Esophagus squamous epithelium (tissue), 5 donors: ENCODE measurements at regions not wholly inside any gene's neighbourhood (a gene's known extent, or its start where the extent isn't known, plus 50 kb on each side); places are given as distances from the start of the nearest gene placed in this dataset.
A peak's percentile ranks its signal among the peaks of the same experiment; 100 is the strongest.

Experiments used
- DNase-seq: peaks from one replicate; lab custom pipeline; 2025; lab: John Stamatoyannopoulos, UW
- H3K27ac ChIP-seq, 4 donors: fragments of 200-600 bp; sonication (generic); one replicate each; pipeline ENCODE4 v1.5.1; 2016 to 2019; ENCODE audit warnings: mild to moderate bottlenecking in 1 of 4
- H3K27me3 ChIP-seq, 4 donors: fragments of 200-600 bp; sonication (generic); 1 replicate in 3 of 4; 2 replicates in 1 of 4; pipeline versions ENCODE4 v1.5.1 to v1.6.0; 2017 to 2021; ENCODE audit warnings: antibody characterized with exemption in 1 of 4
- H3K36me3 ChIP-seq, 3 donors: fragments of 200-600 bp; sonication (generic); one replicate each; pipeline ENCODE4 v1.5.1; 2016 to 2019
- H3K4me1 ChIP-seq, 3 donors: fragments of 200-600 bp; sonication (generic); one replicate each; pipeline ENCODE4 v1.5.1; 2017 to 2019
- H3K4me3 ChIP-seq, 4 donors: fragments of 200-600 bp; sonication (generic); 1 replicate in 3 of 4; 2 replicates in 1 of 4; pipeline ENCODE4 v1.5.1; 2016 to 2019; ENCODE audit warnings: mild to moderate bottlenecking in 2 of 4, moderate library complexity in 1 of 4
- H3K9me3 ChIP-seq, 3 donors: fragments of 200-600 bp; sonication (generic); one replicate each; pipeline ENCODE4 v1.5.1; 2016 to 2019
- CTCF ChIP-seq, 6 experiments: fragments of 450-650 bp in 4 of 6; fragments of 200-600 bp in 2 of 6; sonication (generic) in 2 of 6; IDR thresholded peaks; one replicate each; pipeline ENCODE4 v1.5.1; 2016 to 2019; ENCODE audit warnings: antibody characterized with exemption in 6 of 6, mild to moderate bottlenecking in 4 of 6, moderate library complexity in 4 of 6
- POLR2A ChIP-seq, 4 donors: fragments of 450-650 bp; IDR thresholded peaks; one replicate each; pipeline ENCODE4 v1.6.1; 2017; ENCODE audit warnings: antibody characterized with exemption in 4 of 4, mild to moderate bottlenecking in 4 of 4, moderate library complexity in 3 of 4
- WGBS, 2 donors: methylation state at CpG; one replicate each; pipeline ENCODE4 v1.1.5; 2018; 5-methylcytosine and 5-hydroxymethylcytosine counted together
- intact Hi-C: fragments of 100-400 bp; cut with DNase I; formaldehyde crosslinking; loops from one replicate; pipeline ENCODE4 v1.15.0; 2022
- donor health status: DM: yes; HTN: yes; CAD: no.

DNA sequence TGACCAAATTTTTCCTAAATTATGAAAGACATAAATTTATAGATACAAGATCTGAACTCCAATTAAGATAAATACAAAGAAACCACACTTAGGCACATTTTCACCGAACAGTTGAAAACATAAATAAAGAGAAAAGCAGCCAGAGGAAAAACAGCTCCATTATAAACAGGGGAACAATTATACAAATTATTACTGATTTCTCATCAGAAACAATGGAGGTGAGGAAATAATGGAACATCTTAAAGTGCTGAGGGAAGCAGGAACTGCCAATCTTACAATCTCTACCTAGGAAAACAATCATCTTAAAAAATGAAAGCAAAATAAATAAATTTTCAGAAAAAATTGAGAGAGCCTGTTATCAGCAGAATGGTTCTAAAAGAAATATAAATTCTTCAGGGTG is 234.4 kb upstream of the PMFBP1 start:
- DNase-seq: no peak
- H3K4me3 ChIP-seq: no peak overlapping the region
- H3K36me3 ChIP-seq: no peaks in the 10 kb centered on the region
- TF ChIP-seq CTCF (IDR thresholded peaks at IDR 0.05): no peak
- no peak for TF ChIP-seq POLR2A (IDR thresholded peaks at IDR 0.05)
- 90 to 95% methylated on average over 1 of the region's 1 CpG for WGBS, 2 donors
- H3K27me3 ChIP-seq: no peaks in the 10 kb centered on the region
- H3K4me1 ChIP-seq: no peaks in the 10 kb centered on the region
- H3K27ac ChIP-seq: no peak overlapping the region
- no peaks in the 10 kb centered on the region for H3K9me3 ChIP-seq
- intact Hi-C loops: no loop called here

DNA sequence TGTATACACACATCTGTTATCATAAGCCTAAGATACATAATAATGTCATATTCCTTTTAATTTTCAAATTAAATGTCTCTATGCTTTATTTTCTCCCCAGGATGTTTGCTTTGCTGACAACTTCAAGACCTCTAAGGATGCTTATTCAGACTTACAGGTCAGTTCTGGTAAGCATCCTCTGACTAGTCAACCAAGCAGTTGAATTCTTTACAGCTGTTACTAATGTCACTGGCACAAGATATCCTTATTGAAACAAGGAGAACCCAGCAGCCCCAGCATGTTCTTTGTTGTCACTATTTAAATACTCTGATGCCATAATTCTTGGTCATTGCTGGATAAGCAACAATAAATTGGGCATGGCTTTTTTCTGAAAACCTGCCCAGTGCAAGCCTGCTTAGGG is 232.3 kb upstream of the PMFBP1 start:
- H3K9me3 ChIP-seq: no peaks in the 10 kb centered on the region
- DNase-seq: no peak
- TF ChIP-seq CTCF (IDR thresholded peaks at IDR 0.05) (no peak), POLR2A (IDR thresholded peaks at IDR 0.05) (no peak)
- no peak overlapping the region for H3K4me3 ChIP-seq
- no peak overlapping the region for H3K27ac ChIP-seq
- H3K4me1 ChIP-seq: no peaks in the 10 kb centered on the region
- H3K36me3 ChIP-seq: no peaks in the 10 kb centered on the region
- intact Hi-C loops: no loop called here
- H3K27me3 ChIP-seq: no peaks in the 10 kb centered on the region

DNA sequence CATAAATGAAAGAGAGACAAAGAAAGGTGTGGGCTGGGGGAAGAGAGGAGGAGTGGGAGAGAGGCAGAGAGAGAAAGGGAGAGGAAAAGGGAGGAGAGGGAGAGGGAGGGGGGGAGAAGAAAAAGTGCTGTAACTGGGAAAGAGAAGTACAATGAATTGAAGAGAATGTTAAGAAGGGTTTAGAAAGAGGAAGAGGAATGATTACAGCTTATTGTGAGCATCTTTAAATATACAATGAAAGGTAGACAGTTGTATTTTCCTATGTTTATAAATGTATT is 229.1 kb upstream of the PMFBP1 start:
- Histone ChIP-seq H3K4me3 (no peak overlapping the region), H3K9me3 (no peaks in the 10 kb centered on the region), H3K27ac (no peak overlapping the region), H3K27me3 (no peaks in the 10 kb centered on the region), H3K4me1 (no peaks in the 10 kb centered on the region), H3K36me3 (no peaks in the 10 kb centered on the region)
- no peak for TF ChIP-seq CTCF (IDR thresholded peaks at IDR 0.05)
- TF ChIP-seq POLR2A (IDR thresholded peaks at IDR 0.05): no peak
- intact Hi-C loops: no loop called here
- no peak for DNase-seq

GRCh38 chr16:72400257-72401083 is 228.5 kb upstream of the PMFBP1 start:
- intact Hi-C loops: no loop called here
- TF ChIP-seq POLR2A (IDR thresholded peaks at IDR 0.05) (no peak), CTCF (IDR thresholded peaks at IDR 0.05) (peak in 5 of 6 experiments; percentile 37 to 65 (median 43))
- H3K4me3 ChIP-seq: no peak overlapping the region
- H3K27me3 ChIP-seq: no peaks in the 10 kb centered on the region
- no peaks in the 10 kb centered on the region for H3K36me3 ChIP-seq
- WGBS, 2 donors: 32 to 49% methylated on average over 6 of the region's 6 CpGs
- DNase-seq: no peak
- H3K9me3 ChIP-seq: no peaks in the 10 kb centered on the region
- H3K27ac ChIP-seq: no peak overlapping the region
- no peaks in the 10 kb centered on the region for H3K4me1 ChIP-seq

GRCh38 chr16:72399811-72400210 is 227.9 kb upstream of the PMFBP1 start:
- intact Hi-C loops: no loop called here
- Histone ChIP-seq H3K4me1 (no peaks in the 10 kb centered on the region), H3K36me3 (no peaks in the 10 kb centered on the region), H3K27ac (no peak overlapping the region), H3K9me3 (no peaks in the 10 kb centered on the region), H3K4me3 (no peak overlapping the region), H3K27me3 (no peaks in the 10 kb centered on the region)
- TF ChIP-seq CTCF (IDR thresholded peaks at IDR 0.05) (no peak), POLR2A (IDR thresholded peaks at IDR 0.05) (no peak)
- DNase-seq: no peak
- WGBS, 2 donors: 87 to 89% methylated on average over 1 of the region's 1 CpG
